IPS DF 6.9 (cell line): ENCODE measurements at regions not wholly inside any gene's neighbourhood (a gene's known extent, or its start where the extent isn't known, plus 50 kb on each side); places are given as distances from the start of the nearest gene placed in this dataset.

Experiments used
- DNase-seq: peaks from one replicate; pipeline ENCODE4 v3.0.0-alpha.2; 2013; ENCODE audit warnings: low read depth, low spot score
- H3K27ac ChIP-seq: one replicate; pipeline ENCODE4 v1.5.1; 2013; ENCODE audit warnings: low read length, control low read depth
- H3K27me3 ChIP-seq: 2 replicates; pipeline ENCODE4 v1.6.1; 2013; ENCODE audit warnings: mild to moderate bottlenecking, low read length; ENCODE audit not compliant: control insufficient read depth, insufficient read depth
- H3K36me3 ChIP-seq: 2 replicates; pipeline ENCODE4 v1.6.1; 2013; ENCODE audit warnings: low read length; ENCODE audit not compliant: control insufficient read depth, insufficient read depth
- H3K4me1 ChIP-seq: 2 replicates; pipeline ENCODE4 v1.6.1; 2013; ENCODE audit warnings: low read length; ENCODE audit not compliant: control insufficient read depth, insufficient read depth
- H3K4me3 ChIP-seq: 2 replicates; pipeline ENCODE4 v1.5.1; 2013; ENCODE audit warnings: mild to moderate bottlenecking, low read length
- H3K9me3 ChIP-seq: 2 replicates; pipeline ENCODE4 v1.6.1; 2013; ENCODE audit warnings: low read length, inconsistent platforms; ENCODE audit not compliant: control insufficient read depth, insufficient read depth
- WGBS: extraction: QIAGEN DNeasy Blood & Tissue Kit; methylation state at CpG from one replicate; pipeline ENCODE4 v1.1.7; 2013; ENCODE audit warnings: mixed read lengths, missing lambda C conversion rate; ENCODE audit not compliant: insufficient read length, insufficient coverage; 5-methylcytosine and 5-hydroxymethylcytosine counted together

GRCh38 chr6:47405273-47405672, 72.3 kb upstream of the CD2AP start:
- Histone ChIP-seq H3K27ac (no peak overlapping the region), H3K4me3 (no peak overlapping the region), H3K9me3 (no peaks in the 10 kb centered on the region; the same call in 1 of the 2 replicates), H3K4me1 (no peaks in the 10 kb centered on the region), H3K27me3 (no peaks in the 10 kb centered on the region), H3K36me3 (no peaks in the 10 kb centered on the region)
- no CpG with 5 or more reads among the region's 5 CpGs for WGBS
- DNase-seq = no peak

GRCh38 chr6:47407300-47408281, 70.0 kb upstream of the CD2AP start:
- Histone ChIP-seq H3K4me1 (no peaks in the 10 kb centered on the region), H3K36me3 (no peaks in the 10 kb centered on the region), H3K27me3 (no peaks in the 10 kb centered on the region), H3K27ac (no peak overlapping the region), H3K9me3 (no peaks in the 10 kb centered on the region), H3K4me3 (no peak overlapping the region)
- DNase-seq = no peak
- no CpG with 5 or more reads among the region's 1 CpG for WGBS

DNA sequence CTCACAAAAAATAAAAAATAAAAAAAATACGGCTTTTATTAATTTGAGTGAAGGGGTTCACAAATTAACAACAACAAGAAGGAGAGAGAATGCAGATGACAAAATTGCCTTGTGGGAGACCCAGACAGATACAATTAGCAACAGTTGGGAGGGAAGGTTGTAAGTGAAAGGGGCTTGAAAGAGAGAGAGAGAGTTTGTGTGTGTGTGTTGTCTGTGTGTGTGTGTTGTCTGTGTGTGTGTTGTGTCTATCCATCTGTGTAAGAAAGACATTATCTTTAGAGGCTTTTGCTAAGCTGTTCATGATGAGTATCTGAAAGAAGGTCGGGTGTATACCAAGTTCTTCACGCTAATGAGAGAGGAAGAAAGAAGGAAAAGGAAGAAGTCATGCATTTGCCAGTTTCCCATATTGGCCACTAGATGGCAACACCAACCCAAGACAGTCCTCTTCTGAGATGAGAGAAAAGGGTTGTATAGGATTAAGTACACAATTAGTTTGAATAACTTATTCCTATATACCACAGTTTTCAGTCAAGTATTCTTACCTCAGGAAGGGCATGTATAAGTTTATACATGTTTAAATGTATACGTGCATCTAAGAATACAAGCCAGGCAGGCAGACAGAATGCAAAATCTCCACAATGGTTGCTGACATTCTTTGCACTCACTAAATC, 63.7 kb upstream of the CD2AP start:
- no CpG with 5 or more reads among the region's 4 CpGs for WGBS
- peak; percentile 33 for DNase-seq
- Histone ChIP-seq H3K27me3 (no peaks in the 10 kb centered on the region), H3K9me3 (no peaks in the 10 kb centered on the region), H3K36me3 (no peaks in the 10 kb centered on the region), H3K4me3 (no peak overlapping the region), H3K27ac (no peak overlapping the region), H3K4me1 (no peaks in the 10 kb centered on the region; the same call in 1 of the 2 replicates)

- WGBS = no CpG with 5 or more reads among the region's 14 CpGs
- no peak overlapping the region for H3K4me3 ChIP-seq
Measured at GRCh38 chr6:47414423-47415167, 63.0 kb upstream of the CD2AP start.

DNA sequence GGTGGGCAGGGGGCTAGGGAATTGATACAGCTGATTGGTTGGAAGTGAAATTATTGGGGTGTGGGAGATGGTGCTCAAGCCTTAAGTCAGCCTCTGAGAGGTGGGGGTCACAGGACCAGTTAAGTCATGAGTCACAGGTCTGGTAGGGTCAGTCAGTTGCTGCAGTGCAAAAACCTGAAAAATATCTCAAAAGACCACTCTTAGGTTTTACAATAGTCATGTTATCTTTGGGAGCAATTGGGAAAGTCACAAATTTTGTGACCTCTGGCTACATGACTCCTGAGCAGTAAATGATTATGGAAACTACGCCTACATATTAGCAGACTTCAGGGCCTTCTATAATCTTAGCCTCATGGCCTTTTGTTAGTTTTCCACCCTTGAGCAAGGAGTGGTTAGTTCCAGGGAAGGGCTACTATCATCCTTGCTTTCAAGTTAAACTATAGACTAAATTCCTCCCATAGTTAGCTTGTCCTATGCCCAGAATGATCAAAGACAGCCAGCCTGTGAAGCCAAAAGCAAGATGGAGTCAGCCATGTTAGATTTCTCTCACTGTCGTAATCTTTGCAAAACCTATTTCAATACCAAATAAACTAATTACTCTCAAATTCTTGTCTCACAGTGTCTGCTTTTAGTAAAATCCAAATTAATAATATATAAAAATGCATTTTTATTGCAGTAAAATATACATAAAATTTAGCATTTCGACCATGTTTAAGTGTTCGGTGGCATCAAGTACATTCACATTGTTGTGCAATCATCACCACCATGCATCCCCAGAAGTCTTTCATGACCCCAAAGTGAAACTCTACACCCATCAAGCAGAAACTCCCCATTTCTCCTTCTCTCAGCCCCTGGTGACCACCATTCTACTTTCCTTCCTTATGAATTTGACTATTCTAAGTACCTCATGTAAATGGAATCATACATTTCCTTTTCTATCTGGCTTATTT, 60.9 kb upstream of the CD2AP start:
- H3K27ac ChIP-seq = no peak overlapping the region
- H3K9me3 ChIP-seq = no peaks in the 10 kb centered on the region
- 100% methylated on average over 1 of the region's 4 CpGs for WGBS
- H3K4me1 ChIP-seq = no peaks in the 10 kb centered on the region; the same call in 1 of the 2 replicates
- H3K4me3 ChIP-seq = no peak overlapping the region
- H3K27me3 ChIP-seq = no peaks in the 10 kb centered on the region
- DNase-seq = no peak
- H3K36me3 ChIP-seq = no peaks in the 10 kb centered on the region

More at GRCh38 chr6:47414423-47415167, 63.0 kb upstream of the CD2AP start:
- Histone ChIP-seq H3K9me3 (no peaks in the 10 kb centered on the region), H3K4me1 (no peaks in the 10 kb centered on the region; the same call in 1 of the 2 replicates), H3K27me3 (no peaks in the 10 kb centered on the region), H3K36me3 (no peaks in the 10 kb centered on the region), H3K27ac (no peak overlapping the region)
- DNase-seq = no peak

GRCh38 chr6:47419621-47420020, 58.0 kb upstream of the CD2AP start:
- no peak overlapping the region for H3K27ac ChIP-seq
- no peak overlapping the region for H3K4me3 ChIP-seq
- H3K36me3 ChIP-seq = no peaks in the 10 kb centered on the region
- DNase-seq = no peak
- no peaks in the 10 kb centered on the region for H3K9me3 ChIP-seq
- no peaks in the 10 kb centered on the region for H3K4me1 ChIP-seq
- H3K27me3 ChIP-seq = no peaks in the 10 kb centered on the region

DNA sequence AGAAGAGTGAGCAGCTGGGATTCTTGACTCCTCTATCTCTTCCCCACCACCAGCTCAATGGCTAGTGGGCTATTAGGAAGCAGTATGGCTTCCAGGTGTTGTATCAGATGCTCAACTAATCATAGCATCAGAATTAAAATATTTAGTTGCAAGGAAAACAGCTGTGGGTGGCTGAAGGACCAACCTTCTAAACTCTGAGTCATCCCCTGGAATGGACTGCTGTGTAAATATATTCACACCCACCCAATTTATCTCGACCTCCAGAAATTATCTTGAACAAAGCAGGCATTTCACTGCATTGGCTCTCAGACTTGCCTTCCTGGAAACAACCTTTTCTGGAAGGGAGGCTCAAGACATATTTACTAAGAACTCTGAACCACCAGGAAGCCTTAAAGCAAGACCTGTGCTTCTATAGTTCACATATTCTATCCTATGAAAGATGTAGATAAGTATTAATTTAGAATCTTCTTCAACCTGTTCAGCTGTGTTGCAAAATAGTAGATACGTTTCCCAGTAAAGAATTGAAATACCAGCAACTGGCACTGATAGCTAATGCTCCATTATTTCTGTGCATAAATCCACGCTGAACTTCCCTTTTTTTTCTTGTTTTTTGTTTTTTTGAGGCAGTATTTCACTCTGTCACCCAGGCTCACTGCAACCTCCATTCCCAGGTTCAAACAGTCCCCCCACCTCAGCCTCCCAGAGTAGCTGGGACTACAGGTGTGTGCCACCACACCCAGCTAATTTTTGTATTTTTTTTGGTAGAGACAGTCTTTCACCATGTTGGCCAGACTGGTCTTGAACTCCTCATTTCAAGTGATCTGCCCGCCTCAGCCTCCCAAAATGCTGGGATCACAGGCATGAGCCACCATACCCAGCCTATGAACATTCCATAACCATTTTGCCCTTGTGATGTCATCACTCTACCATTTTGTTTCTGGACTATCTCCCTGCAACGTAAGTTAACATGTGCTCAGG, 56.9 kb upstream of the CD2AP start:
- no peaks in the 10 kb centered on the region for H3K36me3 ChIP-seq
- no peak overlapping the region for H3K27ac ChIP-seq
- H3K27me3 ChIP-seq = no peaks in the 10 kb centered on the region
- H3K9me3 ChIP-seq = no peaks in the 10 kb centered on the region
- H3K4me3 ChIP-seq = no peak overlapping the region
- WGBS = no CpG with 5 or more reads among the region's 5 CpGs
- DNase-seq = no peak
- H3K4me1 ChIP-seq = no peaks in the 10 kb centered on the region

GRCh38 chr6:47423079-47423478, 54.5 kb upstream of the CD2AP start:
- Histone ChIP-seq H3K9me3 (no peaks in the 10 kb centered on the region), H3K27me3 (no peaks in the 10 kb centered on the region), H3K4me3 (no peak overlapping the region), H3K27ac (no peak overlapping the region), H3K4me1 (no peaks in the 10 kb centered on the region), H3K36me3 (no peaks in the 10 kb centered on the region)
- DNase-seq = no peak

DNA sequence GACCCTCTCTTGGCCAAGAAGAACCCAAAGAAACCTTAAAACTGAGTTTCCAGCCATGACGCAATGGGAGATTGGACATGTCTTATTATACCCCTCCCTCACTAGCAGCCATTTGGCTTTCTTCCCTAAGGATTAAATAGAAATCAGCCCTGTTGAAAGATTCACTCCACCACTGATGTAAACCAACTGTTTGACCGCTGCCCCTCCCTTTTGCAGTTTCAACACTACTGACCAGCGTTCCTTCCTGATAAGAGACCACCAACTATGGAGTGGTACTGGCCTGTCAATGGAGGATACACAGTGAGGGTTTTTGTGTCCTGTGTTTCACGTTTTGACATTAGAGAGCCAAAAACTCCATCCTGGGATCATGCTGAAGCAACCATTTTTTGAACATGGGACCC, 53.2 kb upstream of the CD2AP start:
- Histone ChIP-seq H3K9me3 (no peaks in the 10 kb centered on the region), H3K27ac (no peak overlapping the region), H3K4me1 (no peaks in the 10 kb centered on the region), H3K4me3 (no peak overlapping the region), H3K27me3 (no peaks in the 10 kb centered on the region), H3K36me3 (no peaks in the 10 kb centered on the region)
- no peak for DNase-seq
- no CpG with 5 or more reads among the region's 4 CpGs for whole genome bisulfite sequencing
